Tibial artery (tissue), 4 donors: ENCODE measurements at regions not wholly inside any gene's neighbourhood (a gene's known extent, or its start where the extent isn't known, plus 50 kb on each side); places are given as distances from the start of the nearest gene placed in this dataset.

Source experiments
- DNase-seq, 2 donors: peaks; one replicate each; pipeline ENCODE4 v3.0.0-alpha.2; 2019
- H3K27ac ChIP-seq, 2 donors: fragments of 200-600 bp; sonication (generic) in 1 of 2; 1 replicate in 1 of 2; 2 replicates in 1 of 2; pipeline ENCODE4 v1.5.1; 2018 to 2019; ENCODE audit warnings: mild to moderate bottlenecking in 1 of 2
- H3K27me3 ChIP-seq, 2 donors: fragments of 200-600 bp; sonication (generic) in 1 of 2; one replicate each; pipeline versions ENCODE4 v1.5.1 to v1.6.0; 2016 to 2019
- H3K36me3 ChIP-seq, 3 donors: fragments of 200-600 bp; sonication (generic) in 2 of 3; one replicate each; pipeline ENCODE4 v1.5.1; 2016 to 2019; ENCODE audit warnings: mild to moderate bottlenecking in 2 of 3
- H3K4me1 ChIP-seq, 4 donors: fragments of 200-600 bp; sonication (generic) in 2 of 4; 1 replicate in 3 of 4; 2 replicates in 1 of 4; pipeline ENCODE4 v1.5.1; 2016 to 2019
- H3K4me3 ChIP-seq, 2 donors: fragments of 200-600 bp; sonication (generic) in 1 of 2; 1 replicate in 1 of 2; 2 replicates in 1 of 2; pipeline ENCODE4 v1.5.1; 2018 to 2019; ENCODE audit warnings: mild to moderate bottlenecking in 2 of 2
- H3K9me3 ChIP-seq, 3 donors: fragments of 200-600 bp; sonication (generic) in 1 of 3; one replicate each; pipeline ENCODE4 v1.5.1; 2016 to 2019
- CTCF ChIP-seq, 2 experiments: fragments of 200-600 bp in 1 of 2; fragments of 450-650 bp in 1 of 2; IDR thresholded peaks; one replicate each; pipeline ENCODE4 v1.5.1; 2017 to 2019; ENCODE audit warnings: antibody characterized with exemption in 2 of 2, mild to moderate bottlenecking in 1 of 2, moderate library complexity in 1 of 2
- intact Hi-C: fragments of 100-400 bp; cut with DNase I; formaldehyde crosslinking; loops from one replicate; pipeline ENCODE4 v1.15.0; 2023; ENCODE audit warnings: low total_unique reads

GRCh38 chr3:105077060-105077822 is 289.5 kb upstream of the ALCAM start:
- no peak overlapping the region for H3K27ac ChIP-seq
- no peaks in the 10 kb centered on the region for H3K4me1 ChIP-seq
- no peaks in the 10 kb centered on the region for H3K9me3 ChIP-seq
- no peak overlapping the region for H3K4me3 ChIP-seq
- no peaks in the 10 kb centered on the region for H3K27me3 ChIP-seq
- intact Hi-C loops, result no loop called here
- no peaks in the 10 kb centered on the region for H3K36me3 ChIP-seq
- no peak for TF ChIP-seq CTCF (IDR thresholded peaks at IDR 0.05)
- no peak for DNase-seq

GRCh38 chr3:105083945-105084344 is 282.8 kb upstream of the ALCAM start:
- H3K36me3 ChIP-seq, result no peaks in the 10 kb centered on the region
- no peaks in the 10 kb centered on the region for H3K27me3 ChIP-seq
- no peak for TF ChIP-seq CTCF (IDR thresholded peaks at IDR 0.05)
- no peak overlapping the region for H3K27ac ChIP-seq
- no peak for DNase-seq
- H3K9me3 ChIP-seq, result no peaks in the 10 kb centered on the region
- H3K4me1 ChIP-seq, result no peaks in the 10 kb centered on the region
- H3K4me3 ChIP-seq, result no peak overlapping the region
- intact Hi-C loops, result no loop called here

- Histone ChIP-seq H3K9me3 (no peaks in the 10 kb centered on the region), H3K27ac (no peak overlapping the region), H3K36me3 (no peaks in the 10 kb centered on the region), H3K27me3 (no peaks in the 10 kb centered on the region), H3K4me1 (no peaks in the 10 kb centered on the region), H3K4me3 (no peak overlapping the region)
- intact Hi-C loops, result no loop called here
- DNase-seq, result no peak
- TF ChIP-seq CTCF (IDR thresholded peaks at IDR 0.05), result no peak
These were observed 281.2 kb upstream of the ALCAM start for GRCh38 chr3:105085506-105085905.

GRCh38 chr3:105093371-105094252 is 273.1 kb upstream of the ALCAM start:
- intact Hi-C loops, result no loop called here
- no peak for TF ChIP-seq CTCF (IDR thresholded peaks at IDR 0.05)

GRCh38 chr3:105094588-105094987 is 272.1 kb upstream of the ALCAM start:
- intact Hi-C loops, result no loop called here
- no peak overlapping the region for H3K4me3 ChIP-seq
- TF ChIP-seq CTCF (IDR thresholded peaks at IDR 0.05), result no peak
- H3K36me3 ChIP-seq, result no peaks in the 10 kb centered on the region
- H3K9me3 ChIP-seq, result no peaks in the 10 kb centered on the region
- H3K27ac ChIP-seq, result no peak overlapping the region
- H3K4me1 ChIP-seq, result no peaks in the 10 kb centered on the region
- no peak for DNase-seq
- H3K27me3 ChIP-seq, result no peaks in the 10 kb centered on the region

More at GRCh38 chr3:105093371-105094252, 273.1 kb upstream of the ALCAM start:
- Histone ChIP-seq H3K36me3 (no peaks in the 10 kb centered on the region), H3K27me3 (no peaks in the 10 kb centered on the region), H3K9me3 (no peaks in the 10 kb centered on the region), H3K4me1 (no peaks in the 10 kb centered on the region), H3K27ac (no peak overlapping the region), H3K4me3 (no peak overlapping the region)
- DNase-seq, result no peak
